ENCODE measurements at regions not wholly inside any gene's neighbourhood (a gene's known extent, or its start where the extent isn't known, plus 50 kb on each side); places are given as distances from the start of the nearest gene placed in this dataset.

DNA sequence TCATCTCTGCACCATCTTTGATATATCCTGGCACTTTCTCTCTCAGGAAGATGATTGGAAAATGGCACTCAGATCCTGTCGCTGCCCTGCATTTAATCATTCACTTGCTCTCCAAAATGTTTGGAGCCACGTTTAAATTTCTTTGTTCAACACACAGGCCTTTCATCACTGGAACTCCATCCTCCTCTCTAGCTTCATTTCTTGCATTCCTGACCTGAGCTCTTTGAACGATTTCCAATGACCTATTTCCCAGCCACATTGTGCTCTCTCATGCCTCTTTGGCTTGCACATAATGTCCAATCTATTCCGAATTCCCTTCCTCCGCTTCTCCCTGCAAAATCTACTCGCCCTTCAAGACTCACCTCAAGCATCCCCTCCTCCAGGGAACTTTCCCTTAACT lies 287.4 kb upstream of the NBEA start:
- no peaks in the 10 kb centered on the region for H3K4me1 ChIP-seq (ENCODE audit: insufficient read depth, low read length, poor library complexity, severe bottlenecking)
- H3K36me3 ChIP-seq (ENCODE audit: insufficient read depth, low read length) = no peaks in the 10 kb centered on the region
- H3K4me2 ChIP-seq (ENCODE audit: low read depth, low read length, poor library complexity, severe bottlenecking) = no peak overlapping the region
- no peaks in the 10 kb centered on the region for H3K9me2 ChIP-seq (replicated peaks; ENCODE audit: low read depth, low read length)
- no peak overlapping the region for H3K9ac ChIP-seq (ENCODE audit: low read depth, low read length, poor library complexity, severe bottlenecking)
- no peaks in the 10 kb centered on the region for H3K9me3 ChIP-seq (ENCODE audit: insufficient read depth, low read depth, low read length)
- no peak overlapping the region for H2AFZ ChIP-seq (ENCODE audit: low read length)
- TF ChIP-seq EZH2phosphoT487 (IDR thresholded peaks at IDR 0.05; ENCODE audit: borderline replicate concordance) = no peak
- TF ChIP-seq, protein P1, sequence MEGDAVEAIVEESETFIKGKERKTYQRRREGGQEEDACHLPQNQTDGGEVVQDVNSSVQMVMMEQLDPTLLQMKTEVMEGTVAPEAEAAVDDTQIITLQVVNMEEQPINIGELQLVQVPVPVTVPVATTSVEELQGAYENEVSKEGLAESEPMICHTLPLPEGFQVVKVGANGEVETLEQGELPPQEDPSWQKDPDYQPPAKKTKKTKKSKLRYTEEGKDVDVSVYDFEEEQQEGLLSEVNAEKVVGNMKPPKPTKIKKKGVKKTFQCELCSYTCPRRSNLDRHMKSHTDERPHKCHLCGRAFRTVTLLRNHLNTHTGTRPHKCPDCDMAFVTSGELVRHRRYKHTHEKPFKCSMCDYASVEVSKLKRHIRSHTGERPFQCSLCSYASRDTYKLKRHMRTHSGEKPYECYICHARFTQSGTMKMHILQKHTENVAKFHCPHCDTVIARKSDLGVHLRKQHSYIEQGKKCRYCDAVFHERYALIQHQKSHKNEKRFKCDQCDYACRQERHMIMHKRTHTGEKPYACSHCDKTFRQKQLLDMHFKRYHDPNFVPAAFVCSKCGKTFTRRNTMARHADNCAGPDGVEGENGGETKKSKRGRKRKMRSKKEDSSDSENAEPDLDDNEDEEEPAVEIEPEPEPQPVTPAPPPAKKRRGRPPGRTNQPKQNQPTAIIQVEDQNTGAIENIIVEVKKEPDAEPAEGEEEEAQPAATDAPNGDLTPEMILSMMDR (conservative IDR thresholded peaks at IDR 0.05; ENCODE audit: low read length) = no peak
- H3K79me2 ChIP-seq (ENCODE audit: insufficient read depth, low read length) = no peaks in the 10 kb centered on the region
- no peak overlapping the region for H3K4me3 ChIP-seq (ENCODE audit: low read length, poor library complexity, severe bottlenecking)
- no peaks in the 10 kb centered on the region for H3K27me3 ChIP-seq (ENCODE audit: insufficient read depth, low read length, poor library complexity, severe bottlenecking)
- no peaks in the 10 kb centered on the region for H4K20me1 ChIP-seq (ENCODE audit: insufficient read depth, low read length, poor library complexity, severe bottlenecking)
- no peaks in the 10 kb centered on the region for H3F3A ChIP-seq (ENCODE audit: low read depth)

DNA sequence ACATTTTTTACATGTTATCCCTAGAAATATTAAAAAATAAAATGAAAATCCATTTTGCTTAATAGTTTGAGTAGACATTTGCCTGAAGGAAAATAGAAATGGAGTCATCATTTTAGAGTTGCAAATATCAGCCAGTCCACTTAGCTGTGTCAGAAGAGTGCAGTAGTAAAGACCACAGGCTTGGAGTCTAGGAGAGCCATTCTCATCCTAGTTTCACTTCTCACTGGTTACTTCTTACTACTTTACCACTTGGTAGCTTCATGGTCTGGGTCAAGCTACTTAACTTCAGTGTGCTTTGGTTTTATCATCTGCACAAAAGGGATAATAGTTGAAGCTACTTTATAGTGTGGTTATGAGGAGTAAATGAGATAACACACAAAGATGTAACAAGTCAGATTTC lies 286.5 kb upstream of the NBEA start:
- no peaks in the 10 kb centered on the region for H3K9me3 ChIP-seq (ENCODE audit: insufficient read depth, low read depth, low read length)
- H3K27me3 ChIP-seq (ENCODE audit: insufficient read depth, low read length, poor library complexity, severe bottlenecking) = no peaks in the 10 kb centered on the region
- no peaks in the 10 kb centered on the region for H3F3A ChIP-seq (ENCODE audit: low read depth)
- H3K4me1 ChIP-seq (ENCODE audit: insufficient read depth, low read length, poor library complexity, severe bottlenecking) = no peaks in the 10 kb centered on the region
- H3K4me3 ChIP-seq (ENCODE audit: low read length, poor library complexity, severe bottlenecking) = no peak overlapping the region
- H3K4me2 ChIP-seq (ENCODE audit: low read depth, low read length, poor library complexity, severe bottlenecking) = no peak overlapping the region
- H3K9me2 ChIP-seq (replicated peaks; ENCODE audit: low read depth, low read length) = no peaks in the 10 kb centered on the region
- no peak overlapping the region for H3K9ac ChIP-seq (ENCODE audit: low read depth, low read length, poor library complexity, severe bottlenecking)
- no peaks in the 10 kb centered on the region for H3K79me2 ChIP-seq (ENCODE audit: insufficient read depth, low read length)
- no peaks in the 10 kb centered on the region for H4K20me1 ChIP-seq (ENCODE audit: insufficient read depth, low read length, poor library complexity, severe bottlenecking)
- TF ChIP-seq EZH2phosphoT487 (IDR thresholded peaks at IDR 0.05; ENCODE audit: borderline replicate concordance) = no peak
- TF ChIP-seq, protein P1 (conservative IDR thresholded peaks at IDR 0.05; ENCODE audit: low read length) = no peak
- no peak overlapping the region for H2AFZ ChIP-seq (ENCODE audit: low read length)
- H3K36me3 ChIP-seq (ENCODE audit: insufficient read depth, low read length) = no peaks in the 10 kb centered on the region

DNA sequence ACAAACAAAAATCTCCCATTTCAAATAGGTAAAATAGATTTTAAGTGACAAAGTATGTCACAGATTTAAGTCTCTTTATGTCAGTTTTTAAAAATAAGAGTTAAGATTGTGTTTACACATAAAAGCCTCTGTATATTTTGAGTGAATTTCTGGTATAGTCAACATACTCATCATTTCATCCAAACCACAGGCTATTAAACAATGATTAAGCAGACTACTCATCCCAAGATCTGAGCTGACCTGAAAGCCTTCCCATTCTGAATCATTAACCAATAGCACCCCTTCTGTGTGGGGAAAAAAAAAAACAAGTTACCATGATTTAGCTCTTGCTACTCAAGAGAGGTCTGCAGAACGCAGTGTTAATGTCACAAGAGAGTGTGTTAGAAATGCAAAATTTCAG lies 284.4 kb upstream of the NBEA start:
- H3K79me2 ChIP-seq (ENCODE audit: insufficient read depth, low read length) = no peaks in the 10 kb centered on the region
- no peak overlapping the region for H3K9ac ChIP-seq (ENCODE audit: low read depth, low read length, poor library complexity, severe bottlenecking)
- H2AFZ ChIP-seq (ENCODE audit: low read length) = no peak overlapping the region
- H3K4me1 ChIP-seq (ENCODE audit: insufficient read depth, low read length, poor library complexity, severe bottlenecking) = no peaks in the 10 kb centered on the region
- no peak overlapping the region for H3K4me2 ChIP-seq (ENCODE audit: low read depth, low read length, poor library complexity, severe bottlenecking)
- no peak overlapping the region for H3K4me3 ChIP-seq (ENCODE audit: low read length, poor library complexity, severe bottlenecking)
- H3K9me3 ChIP-seq (ENCODE audit: insufficient read depth, low read depth, low read length) = no peaks in the 10 kb centered on the region
- H3K27me3 ChIP-seq (ENCODE audit: insufficient read depth, low read length, poor library complexity, severe bottlenecking) = no peaks in the 10 kb centered on the region
- TF ChIP-seq EZH2phosphoT487 (IDR thresholded peaks at IDR 0.05; ENCODE audit: borderline replicate concordance) = no peak
- TF ChIP-seq, protein P1 (conservative IDR thresholded peaks at IDR 0.05; ENCODE audit: low read length) = no peak
- H3F3A ChIP-seq (ENCODE audit: low read depth) = no peaks in the 10 kb centered on the region
- no peaks in the 10 kb centered on the region for H3K9me2 ChIP-seq (replicated peaks; ENCODE audit: low read depth, low read length)
- no peaks in the 10 kb centered on the region for H4K20me1 ChIP-seq (ENCODE audit: insufficient read depth, low read length, poor library complexity, severe bottlenecking)
- no peaks in the 10 kb centered on the region for H3K36me3 ChIP-seq (ENCODE audit: insufficient read depth, low read length)
